ENCODE measurements at regions not wholly inside any gene's neighbourhood (a gene's known extent, or its start where the extent isn't known, plus 50 kb on each side); places are given as distances from the start of the nearest gene placed in this dataset.

DNA sequence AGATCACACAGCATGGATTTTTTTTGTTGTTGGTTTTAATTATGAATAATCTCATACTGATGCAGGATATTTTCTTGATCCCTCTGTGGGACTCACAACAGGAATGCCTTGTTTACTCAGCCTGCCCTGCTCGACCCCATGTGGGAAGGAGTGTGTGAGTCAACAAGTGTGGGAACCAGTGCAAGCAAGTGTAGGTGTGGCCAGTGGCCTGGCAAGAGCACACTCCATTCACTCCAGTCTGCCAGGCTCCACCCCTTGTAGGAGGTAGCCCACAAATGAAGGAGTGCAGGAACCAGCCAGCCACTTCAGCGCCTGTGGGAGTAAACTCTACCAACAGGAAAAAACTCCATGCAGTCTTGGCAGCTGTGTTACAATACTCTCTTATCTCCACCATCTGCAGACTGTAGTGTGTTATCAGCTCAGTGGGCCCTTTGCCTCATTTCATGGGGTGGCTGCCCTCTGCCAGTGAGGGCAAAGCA, 393.6 kb downstream of the OTOL1 start:
- TF ChIP-seq ZNF764 (CRISPR knock-in tag; IDR thresholded peaks at IDR 0.05; ENCODE audit: low read depth) = no peak
- TF ChIP-seq, protein P1, sequence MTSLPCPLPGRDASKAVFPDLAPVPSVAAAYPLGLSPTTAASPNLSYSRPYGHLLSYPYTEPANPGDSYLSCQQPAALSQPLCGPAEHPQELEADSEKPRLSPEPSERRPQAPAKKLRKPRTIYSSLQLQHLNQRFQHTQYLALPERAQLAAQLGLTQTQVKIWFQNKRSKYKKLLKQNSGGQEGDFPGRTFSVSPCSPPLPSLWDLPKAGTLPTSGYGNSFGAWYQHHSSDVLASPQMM (CRISPR knock-in tag; IDR thresholded peaks at IDR 0.05) = no peak
- TF ChIP-seq, protein P2, sequence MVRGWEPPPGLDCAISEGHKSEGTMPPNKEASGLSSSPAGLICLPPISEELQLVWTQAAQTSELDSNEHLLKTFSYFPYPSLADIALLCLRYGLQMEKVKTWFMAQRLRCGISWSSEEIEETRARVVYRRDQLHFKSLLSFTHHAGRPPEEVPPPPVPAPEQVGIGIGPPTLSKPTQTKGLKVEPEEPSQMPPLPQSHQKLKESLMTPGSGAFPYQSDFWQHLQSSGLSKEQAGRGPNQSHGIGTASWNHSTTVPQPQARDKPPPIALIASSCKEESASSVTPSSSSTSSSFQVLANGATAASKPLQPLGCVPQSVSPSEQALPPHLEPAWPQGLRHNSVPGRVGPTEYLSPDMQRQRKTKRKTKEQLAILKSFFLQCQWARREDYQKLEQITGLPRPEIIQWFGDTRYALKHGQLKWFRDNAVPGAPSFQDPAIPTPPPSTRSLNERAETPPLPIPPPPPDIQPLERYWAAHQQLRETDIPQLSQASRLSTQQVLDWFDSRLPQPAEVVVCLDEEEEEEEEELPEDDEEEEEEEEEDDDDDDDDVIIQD (CRISPR knock-in tag; IDR thresholded peaks at IDR 0.05) = no peak
- no peak for TF ChIP-seq MYC (IDR thresholded peaks at IDR 0.05; ENCODE audit: low read depth, low read length)
- TF ChIP-seq MYC (CRISPR knock-in tag; IDR thresholded peaks at IDR 0.05; ENCODE audit: borderline replicate concordance, low read depth) = no peak
- TF ChIP-seq, protein P3, sequence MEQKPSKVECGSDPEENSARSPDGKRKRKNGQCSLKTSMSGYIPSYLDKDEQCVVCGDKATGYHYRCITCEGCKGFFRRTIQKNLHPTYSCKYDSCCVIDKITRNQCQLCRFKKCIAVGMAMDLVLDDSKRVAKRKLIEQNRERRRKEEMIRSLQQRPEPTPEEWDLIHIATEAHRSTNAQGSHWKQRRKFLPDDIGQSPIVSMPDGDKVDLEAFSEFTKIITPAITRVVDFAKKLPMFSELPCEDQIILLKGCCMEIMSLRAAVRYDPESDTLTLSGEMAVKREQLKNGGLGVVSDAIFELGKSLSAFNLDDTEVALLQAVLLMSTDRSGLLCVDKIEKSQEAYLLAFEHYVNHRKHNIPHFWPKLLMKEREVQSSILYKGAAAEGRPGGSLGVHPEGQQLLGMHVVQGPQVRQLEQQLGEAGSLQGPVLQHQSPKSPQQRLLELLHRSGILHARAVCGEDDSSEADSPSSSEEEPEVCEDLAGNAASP (IDR thresholded peaks at IDR 0.05) = no peak
- no peak for TF ChIP-seq NCOA6 (IDR thresholded peaks at IDR 0.05)
- no peak for TF ChIP-seq KHSRP (IDR thresholded peaks at IDR 0.05)
- TF ChIP-seq, protein P4, sequence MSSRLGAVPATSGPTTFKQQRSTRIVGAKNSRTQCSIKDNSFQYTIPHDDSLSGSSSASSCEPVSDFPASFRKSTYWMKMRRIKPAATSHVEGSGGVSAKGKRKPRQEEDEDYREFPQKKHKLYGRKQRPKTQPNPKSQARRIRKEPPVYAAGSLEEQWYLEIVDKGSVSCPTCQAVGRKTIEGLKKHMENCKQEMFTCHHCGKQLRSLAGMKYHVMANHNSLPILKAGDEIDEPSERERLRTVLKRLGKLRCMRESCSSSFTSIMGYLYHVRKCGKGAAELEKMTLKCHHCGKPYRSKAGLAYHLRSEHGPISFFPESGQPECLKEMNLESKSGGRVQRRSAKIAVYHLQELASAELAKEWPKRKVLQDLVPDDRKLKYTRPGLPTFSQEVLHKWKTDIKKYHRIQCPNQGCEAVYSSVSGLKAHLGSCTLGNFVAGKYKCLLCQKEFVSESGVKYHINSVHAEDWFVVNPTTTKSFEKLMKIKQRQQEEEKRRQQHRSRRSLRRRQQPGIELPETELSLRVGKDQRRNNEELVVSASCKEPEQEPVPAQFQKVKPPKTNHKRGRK (tag; IDR thresholded peaks at IDR 0.05) = no peak
